ENCODE measurements at regions not wholly inside any gene's neighbourhood (a gene's known extent, or its start where the extent isn't known, plus 50 kb on each side); places are given as distances from the start of the nearest gene placed in this dataset.

DNA sequence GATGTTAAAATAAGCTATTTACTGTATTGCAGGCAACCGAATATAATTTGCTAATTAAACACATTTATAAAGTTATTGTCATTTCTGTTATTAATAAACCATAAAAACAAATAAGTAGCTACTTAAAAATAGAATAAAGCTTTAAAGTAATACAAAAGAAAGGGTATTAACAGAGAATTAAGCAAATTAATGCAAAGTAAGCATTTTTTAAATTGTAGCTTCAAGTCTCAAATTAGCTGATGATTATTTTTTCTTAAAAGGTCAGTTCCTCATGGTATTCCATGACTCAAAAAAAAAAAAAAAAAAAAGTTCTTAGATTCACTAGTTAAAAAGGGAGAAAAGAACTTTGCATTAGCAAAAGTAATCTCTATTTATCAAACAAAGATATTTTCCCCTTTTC, 292.5 kb downstream of the SLITRK1 start:
- DNase-seq: no peak

DNA sequence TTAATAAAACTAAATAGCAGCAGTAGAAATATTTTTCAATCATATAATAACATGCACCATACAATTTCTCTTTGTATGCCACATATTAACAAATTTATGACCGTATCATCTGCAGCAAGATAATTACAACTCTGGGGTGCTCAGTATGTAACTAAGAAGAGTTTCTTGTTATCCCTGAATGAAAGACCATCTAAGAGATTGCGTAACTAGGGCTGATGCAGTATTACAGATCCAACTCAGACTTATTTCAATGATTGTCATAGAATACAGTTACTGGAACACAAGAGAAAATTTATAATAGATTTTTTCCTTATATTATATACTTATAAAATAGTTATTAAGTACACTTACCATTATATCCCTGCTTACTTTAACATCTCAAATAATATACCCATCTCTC, 305.1 kb downstream of the SLITRK1 start:
- no peak for DNase-seq

DNA sequence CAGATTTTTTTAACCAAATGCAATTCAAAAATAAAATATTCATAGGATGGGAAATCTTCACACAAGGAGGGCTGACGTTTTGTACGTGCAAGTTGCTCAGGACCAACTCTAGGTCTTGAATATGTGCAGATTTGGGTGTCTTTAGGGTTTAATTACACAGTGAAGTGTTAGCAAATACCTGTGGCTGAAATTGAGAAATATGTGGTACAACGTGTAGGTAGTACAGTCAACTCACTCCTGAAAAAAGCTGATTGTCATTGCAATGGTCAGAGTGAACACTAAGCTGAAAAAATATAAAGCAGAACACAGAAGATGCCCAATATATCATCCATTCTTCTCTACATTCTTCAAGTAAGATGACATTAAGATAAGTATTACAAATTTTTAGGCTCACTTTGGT, 314.3 kb downstream of the SLITRK1 start:
- DNase-seq: no peak

DNA sequence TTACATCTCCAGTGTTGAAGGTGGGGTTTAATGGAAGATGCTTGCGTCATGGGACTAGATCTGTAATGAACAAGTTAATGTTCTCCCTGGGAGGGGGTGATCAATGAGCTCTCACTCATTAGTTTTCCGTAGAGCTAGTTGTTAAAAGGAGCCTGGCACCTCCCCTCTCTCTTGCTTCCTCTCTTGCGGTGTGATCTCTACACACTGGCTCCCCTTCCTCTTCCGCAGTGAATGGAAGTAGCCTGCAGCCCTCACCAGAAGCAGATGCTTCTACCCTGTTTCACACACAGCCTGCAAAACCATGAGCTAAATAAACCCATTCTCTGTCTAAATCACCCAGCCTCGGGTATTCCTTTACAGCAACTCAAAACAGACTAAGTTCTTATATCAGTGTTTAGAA, 318.8 kb downstream of the SLITRK1 start:
- no peak for DNase-seq

DNA sequence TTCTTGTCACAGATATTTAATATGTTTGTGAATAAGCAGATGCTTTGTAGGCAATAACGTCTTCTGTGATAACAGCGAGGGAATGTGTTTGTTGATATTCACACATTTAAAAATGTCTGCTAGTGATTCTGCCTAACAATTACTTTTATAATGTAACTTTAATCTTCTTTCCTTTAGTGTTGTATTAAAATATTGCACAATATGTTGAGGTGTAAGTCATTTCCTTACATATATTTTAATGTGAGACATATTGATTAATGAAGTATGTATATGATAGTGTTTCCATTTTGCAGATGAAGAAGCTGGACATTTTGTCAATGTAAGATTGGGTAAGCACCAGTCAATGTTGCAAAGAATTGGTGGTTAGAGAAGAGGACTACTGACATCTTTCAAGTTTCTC, 324.4 kb downstream of the SLITRK1 start:
- no peak for DNase-seq

DNA sequence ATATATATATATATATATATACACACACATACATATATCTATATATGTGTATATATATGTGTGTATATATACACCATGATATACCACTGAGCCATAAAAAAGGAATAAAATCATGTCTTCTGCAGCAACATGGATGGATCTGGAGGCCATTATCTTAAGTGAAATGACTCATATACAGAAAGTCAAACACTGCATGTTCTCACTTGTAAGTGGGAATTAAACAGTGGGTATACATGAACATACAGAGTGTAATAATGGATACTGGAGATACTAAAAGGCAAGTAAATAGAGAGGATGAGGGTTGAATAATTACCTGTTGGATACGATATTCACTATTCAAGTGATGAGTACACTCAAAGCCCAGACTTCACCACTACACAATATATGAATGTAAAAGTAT, 332.6 kb downstream of the SLITRK1 start:
- no peak for DNase-seq

DNA sequence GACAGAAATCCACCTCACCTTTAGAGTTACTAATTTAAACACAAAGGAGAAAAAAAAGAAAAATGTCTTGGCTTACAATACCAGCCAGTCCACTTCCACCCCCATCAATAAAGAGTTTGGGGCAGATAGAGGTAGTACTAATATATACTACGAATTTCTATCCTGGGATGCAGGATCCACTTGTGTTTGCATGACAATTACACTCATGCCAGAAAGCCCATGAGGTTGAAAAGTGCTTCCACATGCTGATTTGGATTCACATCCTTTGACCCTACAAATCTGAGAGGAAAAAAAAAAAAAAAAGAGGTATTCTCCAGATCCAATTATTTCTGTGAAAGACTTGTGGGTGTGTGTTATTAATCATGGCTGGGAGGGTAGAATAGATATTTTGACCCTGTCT, 335.2 kb downstream of the SLITRK1 start:
- DNase-seq: no peak

DNA sequence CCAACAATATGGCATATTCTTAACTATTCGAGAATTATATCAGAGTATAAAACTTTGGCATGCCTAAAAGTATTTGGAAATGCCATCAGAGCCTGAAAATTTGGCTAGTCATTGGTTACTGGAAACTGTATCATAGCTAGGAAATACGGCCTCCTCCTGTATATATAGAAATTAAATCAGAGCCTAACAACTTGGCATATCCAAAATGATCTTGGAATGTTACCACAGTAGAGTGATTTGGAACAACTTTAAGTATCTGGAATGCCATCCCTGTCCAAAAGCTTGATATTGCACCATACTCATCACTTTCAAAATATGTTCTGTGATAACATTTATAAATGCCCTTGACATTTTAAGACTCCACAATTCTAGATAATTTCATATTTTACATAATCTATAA, 335.8 kb downstream of the SLITRK1 start:
- DNase-seq: no peak

DNA sequence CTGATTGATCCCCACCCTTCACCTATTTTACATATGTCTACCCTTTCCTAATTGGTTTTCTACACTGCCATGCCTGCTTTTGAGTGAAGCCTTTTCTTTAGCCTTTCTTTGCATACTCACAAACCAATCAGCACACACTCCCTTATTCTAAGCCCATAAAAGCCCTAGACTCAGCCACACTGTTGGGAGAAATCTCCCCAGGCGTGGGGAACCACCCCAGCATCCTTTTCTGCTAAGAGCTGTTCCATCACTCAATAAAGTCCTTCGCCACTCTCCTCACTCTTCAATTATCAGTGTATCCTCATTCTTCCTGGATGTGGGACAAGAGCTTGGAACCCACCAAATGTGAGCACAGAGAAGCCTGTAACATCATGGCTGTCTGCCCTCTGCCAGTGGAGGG, 343.6 kb downstream of the SLITRK1 start:
- no peak for DNase-seq

DNA sequence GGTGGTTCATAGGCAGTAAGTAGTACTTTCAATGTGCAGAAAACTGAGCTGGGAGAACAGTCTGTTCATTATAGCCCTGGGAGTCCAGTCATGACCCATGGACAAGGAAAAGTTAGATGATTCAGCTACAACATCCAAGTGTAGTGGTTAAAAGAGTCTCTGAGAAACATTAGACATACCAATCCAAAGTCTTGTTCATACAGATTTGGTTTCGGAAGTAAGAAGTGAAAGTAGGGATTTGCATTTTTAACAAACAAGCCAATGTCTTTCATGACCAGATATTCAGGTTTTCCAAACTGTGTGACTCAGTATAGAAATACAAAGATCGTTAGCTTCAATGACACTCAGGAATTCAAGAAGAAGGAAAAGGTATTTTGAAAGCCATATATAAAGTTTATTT, 345.3 kb downstream of the SLITRK1 start:
- DNase-seq: no peak

DNA sequence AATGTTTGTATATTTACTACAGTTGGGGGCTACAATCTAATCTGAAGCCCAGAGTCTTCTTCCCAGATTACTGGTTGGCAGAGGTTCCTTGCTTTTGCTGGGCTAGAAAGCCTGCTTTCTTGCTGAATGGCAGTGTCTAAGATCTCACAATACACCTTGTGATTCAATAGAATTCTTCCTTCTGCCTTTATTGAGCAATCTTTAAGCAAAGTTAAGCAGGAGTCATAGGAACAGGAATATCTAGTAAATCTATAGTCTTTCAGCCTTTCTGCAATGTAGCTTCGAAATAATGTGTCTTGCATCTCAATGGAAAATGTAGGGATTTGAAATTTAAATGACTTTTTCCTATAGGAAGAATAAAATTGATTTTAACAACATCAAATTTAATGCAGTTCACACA, 346.1 kb downstream of the SLITRK1 start:
- DNase-seq: no peak

DNA sequence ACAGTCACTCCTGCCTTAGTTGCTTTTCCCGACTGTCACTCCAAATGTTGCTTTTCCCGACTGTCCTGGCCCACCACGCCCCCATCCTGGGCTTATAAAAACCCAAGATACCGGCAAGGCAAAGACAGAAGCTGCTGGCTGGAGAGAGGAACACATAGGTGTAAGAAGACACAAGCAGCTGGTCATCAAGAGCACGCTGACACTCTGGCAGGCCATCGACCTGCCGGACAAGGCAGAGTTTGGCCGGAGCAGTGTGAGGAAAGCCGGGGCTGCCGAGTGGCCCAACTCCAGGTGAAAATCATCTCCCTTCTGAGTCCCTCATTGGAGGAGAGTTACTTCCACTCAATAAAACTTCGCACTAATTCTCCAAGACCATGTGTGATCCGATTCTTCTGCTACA, 349.5 kb downstream of the SLITRK1 start:
- DNase-seq: no peak

DNA sequence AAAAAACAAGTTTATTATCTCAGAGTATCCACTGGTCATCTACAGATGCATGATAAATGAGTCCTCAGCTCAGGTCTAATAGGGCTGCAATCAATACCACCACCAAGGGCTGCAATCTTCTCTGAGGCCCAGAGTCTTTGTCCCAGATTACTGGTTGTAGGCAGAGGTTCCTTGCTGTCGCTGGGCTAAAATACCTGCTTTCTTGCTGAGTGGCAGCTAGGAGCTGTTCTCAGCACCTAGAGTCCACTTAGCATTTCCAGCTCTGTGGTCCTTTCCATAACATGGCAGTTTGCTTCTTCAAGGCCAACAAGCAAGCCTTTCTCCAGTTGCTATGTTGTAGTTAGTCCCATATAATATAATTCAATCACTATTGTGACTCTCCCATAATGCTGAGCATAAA, 351.3 kb downstream of the SLITRK1 start:
- DNase-seq: no peak

DNA sequence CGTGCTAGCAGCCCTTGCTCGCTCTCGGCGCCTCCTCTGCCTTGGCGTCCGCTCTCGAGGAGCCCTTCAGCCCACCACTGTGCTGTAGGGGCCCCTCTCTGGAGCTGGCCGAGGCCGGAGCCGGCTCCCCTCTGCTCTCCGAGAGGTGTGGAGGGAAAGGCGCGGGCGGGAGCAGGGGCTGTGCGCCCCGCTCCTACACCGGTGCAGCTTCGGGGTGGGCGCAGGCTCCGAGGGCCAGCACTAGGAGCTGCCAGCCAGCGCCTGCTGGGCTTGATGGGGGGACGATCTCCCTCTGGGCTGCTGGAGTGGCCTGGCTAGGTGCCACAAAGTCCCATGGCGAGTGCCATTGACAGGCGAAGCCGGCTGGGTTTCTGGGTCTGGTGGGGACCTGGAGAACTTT, 365.5 kb downstream of the SLITRK1 start:
- DNase-seq: no peak

DNA sequence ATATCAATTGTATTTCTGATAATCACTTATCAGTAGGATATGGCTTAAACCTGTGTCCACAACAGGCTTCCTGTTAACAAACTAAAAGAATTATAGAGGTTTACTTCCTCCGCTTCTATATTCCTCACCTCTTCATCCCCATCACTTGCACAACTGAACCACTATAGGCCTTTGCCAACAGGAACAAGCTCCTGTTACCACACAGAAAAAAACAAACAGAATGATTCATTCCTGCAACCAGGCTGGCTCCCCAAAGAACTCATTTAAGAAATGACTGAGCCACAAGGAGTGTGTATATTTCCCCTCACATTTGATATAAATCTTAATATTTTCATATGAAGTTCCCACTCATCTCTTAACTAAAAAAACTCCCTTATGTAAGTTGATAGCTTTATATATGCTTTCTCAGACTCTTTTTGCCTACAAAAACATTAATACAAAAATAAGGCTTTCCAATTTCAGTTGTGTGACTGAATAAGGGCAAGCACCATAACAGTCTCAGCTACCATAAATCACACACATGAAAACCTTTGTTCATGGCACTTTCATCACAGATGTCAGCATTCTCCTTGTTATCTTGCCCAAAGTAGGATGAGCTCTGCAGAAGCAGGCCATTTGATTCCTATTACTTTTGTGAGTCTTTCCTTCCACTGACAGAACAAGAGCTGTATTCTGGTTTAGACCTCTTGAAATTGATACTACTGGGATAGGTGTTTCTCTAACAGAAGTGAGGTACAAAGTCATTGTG, 366.8 kb downstream of the SLITRK1 start:
- no peak for DNase-seq

DNA sequence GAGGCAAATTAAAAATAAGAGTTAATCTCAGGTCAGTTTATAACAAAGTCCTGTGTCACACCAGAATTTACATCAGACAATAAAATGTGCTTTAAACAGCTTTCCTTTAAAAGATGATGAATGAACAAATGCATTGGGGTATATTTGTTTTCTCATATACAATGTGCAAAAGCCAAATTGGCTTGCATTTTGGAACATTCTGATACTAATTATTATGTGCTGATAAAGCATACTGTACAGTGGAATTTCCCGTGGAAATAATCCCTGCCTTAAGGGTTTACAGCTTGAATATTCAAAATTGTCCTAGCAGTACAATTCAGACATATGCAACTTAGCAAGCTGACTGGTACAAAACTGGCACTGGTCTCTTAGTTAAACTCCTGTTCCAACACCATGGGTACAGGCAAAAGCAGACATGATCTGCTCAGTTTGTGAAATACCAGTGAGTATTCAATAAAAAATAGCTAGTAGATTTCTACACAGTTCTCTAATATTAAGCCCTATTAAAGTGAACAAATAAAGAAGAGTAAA, 373.4 kb downstream of the SLITRK1 start:
- no peak for DNase-seq

DNA sequence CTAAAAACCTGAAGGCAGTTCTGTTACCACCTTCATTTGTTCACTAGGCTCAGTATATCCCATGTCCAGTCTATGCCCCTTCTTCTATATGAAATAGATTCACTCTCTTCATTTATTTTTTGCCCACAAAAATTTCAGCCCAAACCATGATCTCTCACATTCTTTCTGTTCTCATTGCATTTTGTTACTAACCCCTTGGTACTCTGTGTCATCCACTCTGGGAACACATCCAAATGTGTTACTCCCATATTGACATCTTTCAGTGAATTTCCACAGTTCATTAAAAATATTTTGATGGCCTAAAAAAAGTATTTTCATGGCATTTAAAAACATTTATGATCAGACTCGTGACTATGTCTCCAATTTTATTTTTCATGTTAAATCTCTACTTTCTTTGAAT, 378.9 kb downstream of the SLITRK1 start:
- DNase-seq: no peak

DNA sequence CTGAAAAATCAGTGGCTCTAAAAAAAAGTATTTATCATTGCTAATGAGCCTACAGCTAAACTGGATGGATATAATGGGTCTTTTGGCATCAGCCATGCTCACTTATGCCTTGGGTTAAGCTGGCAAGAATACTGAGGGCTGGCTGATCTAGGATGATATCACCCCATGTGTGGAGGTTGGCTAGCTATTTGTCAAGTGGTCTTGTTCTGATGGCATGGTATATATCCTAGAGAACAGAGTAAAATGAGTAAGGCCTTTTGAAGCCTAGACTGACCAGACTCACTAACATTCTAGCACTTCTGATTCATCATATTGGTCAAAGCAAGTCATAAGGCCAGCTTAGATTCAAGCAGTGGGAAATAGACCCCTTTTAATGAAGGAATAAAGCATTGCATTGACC, 383.0 kb downstream of the SLITRK1 start:
- DNase-seq: no peak

DNA sequence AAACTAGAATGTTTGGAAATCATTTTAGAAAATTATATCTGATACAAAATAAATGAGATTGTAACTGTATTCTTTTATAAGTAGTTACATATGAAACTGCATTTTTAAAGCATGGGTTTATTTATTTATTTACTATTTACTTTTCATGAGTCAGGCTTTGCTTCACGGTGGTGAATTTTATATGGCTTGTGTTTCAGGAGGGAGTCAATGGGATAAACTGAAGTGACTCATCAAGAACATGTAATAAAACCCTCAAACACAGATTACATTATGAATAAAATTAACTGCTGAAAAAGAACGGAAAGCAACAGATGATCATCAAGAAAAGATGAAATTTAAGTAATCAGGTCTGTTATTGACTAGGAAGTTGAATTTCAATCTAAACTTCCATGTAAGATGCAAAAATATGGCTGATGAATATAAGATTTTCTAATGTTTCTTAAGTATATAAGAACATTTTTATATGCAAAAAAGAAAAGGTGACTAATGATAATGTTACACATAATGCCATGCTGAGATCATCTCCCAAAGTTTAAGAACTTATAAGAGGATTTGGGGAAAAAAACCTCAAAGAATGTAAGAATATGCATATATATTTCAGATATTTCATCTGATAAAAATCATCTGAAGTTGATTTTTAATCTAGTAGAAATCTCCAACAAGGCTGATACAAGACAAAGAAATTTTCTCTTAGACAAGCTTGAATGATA, 383.6 kb downstream of the SLITRK1 start:
- no peak for DNase-seq

DNA sequence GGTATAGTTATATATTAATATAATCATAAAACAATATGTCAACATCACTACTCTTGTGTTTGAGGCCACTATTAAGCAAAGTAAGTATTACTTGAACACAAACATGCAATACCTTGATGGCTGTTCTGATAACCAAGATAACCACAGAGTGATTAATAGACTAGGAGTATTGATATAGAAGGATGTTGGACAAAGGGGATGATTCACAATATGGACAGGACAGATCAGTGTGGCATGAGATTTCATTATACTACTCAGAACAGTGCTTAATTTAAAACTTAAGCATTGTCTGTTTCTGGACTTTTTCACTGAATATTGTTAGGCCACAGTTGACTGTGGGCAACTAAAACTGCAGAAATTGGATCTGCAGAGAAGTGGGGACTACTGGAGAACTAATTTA, 384.2 kb downstream of the SLITRK1 start:
- no peak for DNase-seq

DNA sequence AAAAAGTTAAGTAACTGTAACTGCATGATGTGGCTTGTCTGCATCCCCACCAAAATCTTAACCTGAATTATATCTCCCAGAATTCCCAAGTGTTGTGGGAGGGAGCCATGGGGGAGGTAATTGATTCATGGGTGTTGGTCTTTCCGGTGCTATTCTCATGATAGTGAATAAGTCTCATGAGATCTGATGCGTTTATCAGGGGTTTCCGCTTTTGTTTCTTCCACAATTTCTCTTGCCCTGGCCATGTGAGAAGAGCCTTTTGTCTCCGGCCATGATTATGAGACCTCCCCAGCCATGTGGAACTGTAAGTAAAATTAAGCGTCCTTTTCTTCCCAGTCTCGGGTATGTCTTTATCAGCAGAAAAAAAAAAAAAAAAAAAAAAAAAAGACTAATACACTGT, 385.8 kb downstream of the SLITRK1 start:
- no peak for DNase-seq

DNA sequence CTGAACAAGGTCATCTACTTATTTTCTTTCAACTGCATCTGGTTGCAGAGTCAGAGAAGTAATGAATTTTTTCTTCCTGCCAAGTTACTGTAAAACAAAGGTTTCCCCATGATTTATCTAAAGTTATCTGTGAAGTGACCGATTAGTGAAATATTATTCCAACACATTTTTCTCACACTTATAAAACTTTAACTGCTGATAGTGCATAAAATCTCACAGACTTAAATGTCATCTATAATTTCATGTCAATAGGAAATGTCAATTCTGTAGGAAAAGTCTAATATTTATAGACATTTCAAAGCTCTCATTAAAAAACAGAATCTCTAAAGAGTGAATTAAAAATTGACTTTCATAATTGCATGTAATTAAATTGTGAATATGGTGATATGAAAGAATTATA, 397.2 kb downstream of the SLITRK1 start:
- no peak for DNase-seq

DNA sequence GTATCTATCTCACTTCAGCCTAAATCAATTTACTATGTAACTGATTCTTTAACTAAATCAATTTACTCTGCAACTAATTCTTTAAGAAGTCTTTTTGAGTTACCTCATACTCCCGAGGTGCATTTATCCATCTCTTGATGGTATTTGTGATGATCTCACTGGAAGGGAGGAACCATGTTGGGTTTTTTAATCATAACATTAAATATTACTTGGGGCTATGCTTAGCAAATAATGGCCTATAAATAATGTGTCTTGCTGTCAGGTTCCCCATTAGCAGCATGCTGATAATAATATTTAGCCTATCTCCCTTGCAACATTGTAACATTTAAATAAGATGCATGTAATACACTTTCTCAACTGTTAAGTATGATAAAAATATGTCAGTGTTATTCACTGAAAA, 411.3 kb downstream of the SLITRK1 start:
- DNase-seq: no peak

DNA sequence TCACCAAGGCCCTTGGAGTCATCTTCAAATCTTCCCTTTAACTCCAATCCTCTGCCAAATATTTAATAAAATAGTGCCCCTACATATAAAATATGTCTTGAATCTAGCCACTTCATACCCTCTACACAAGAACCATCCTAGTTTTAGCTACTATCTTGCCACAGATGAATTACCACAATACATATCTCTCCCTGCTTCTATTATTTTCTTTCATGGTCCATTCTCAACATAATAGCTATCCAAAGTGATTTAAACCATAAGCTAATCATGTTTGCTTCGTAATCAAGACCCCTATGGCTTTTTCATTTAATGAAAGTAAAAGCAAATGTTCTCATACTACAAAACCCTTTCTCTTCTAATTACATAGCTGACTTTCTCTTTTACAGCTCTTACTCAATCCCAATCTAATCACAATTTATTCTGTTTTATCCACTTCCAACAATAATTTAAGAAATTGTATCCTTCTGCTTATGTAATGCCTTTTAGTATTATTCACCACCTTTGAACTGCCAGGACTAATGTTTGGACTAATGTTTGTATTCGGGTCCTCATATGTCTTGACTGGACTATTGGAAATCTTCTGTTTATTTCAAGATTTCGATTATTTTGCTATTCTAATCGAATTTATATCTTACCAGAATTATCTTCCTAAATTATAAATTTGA, 412.0 kb downstream of the SLITRK1 start:
- DNase-seq: no peak

Measured in suppressor macrophage (primary cell).